HEK293T (cell line): ENCODE measurements at regions not wholly inside any gene's neighbourhood (a gene's known extent, or its start where the extent isn't known, plus 50 kb on each side); places are given as distances from the start of the nearest gene placed in this dataset.

ENCODE experiments used
- CTCF ChIA-PET: fragments of 350-600 bp; formaldehyde crosslinking; extraction: SDS; loops from one replicate; lab custom pipeline; 2021; ENCODE audit warnings: antibody characterized with exemption, inconsistent platforms; lab: Yijun Ruan, JAX
- POLR2A ChIA-PET: fragments of 350-600 bp; formaldehyde crosslinking; extraction: SDS; loops from one replicate; lab custom pipeline; 2020; ENCODE audit warnings: antibody characterized with exemption, inconsistent platforms; lab: Yijun Ruan, JAX
- DNase-seq: peaks from one replicate; pipeline ENCODE4 v3.0.0; 2012; ENCODE audit warnings: mixed read lengths; ENCODE audit errors: extremely low spot score
- ARNT ChIP-seq: fragments of 450-650 bp; IDR thresholded peaks from 2 replicates; pipeline ENCODE4 v1.6.1; 2017; ENCODE audit warnings: mild to moderate bottlenecking
- BHLHE40 ChIP-seq: fragments of 450-650 bp; IDR thresholded peaks from 2 replicates; pipeline ENCODE4 v1.6.1; 2016; ENCODE audit warnings: mild to moderate bottlenecking, moderate library complexity, borderline replicate concordance
- CTBP1 ChIP-seq: fragments of 450-650 bp; IDR thresholded peaks from 2 replicates; pipeline ENCODE4 v1.6.1; 2016; ENCODE audit warnings: borderline replicate concordance
- ELF4 ChIP-seq: fragments of 450-650 bp; IDR thresholded peaks from 2 replicates; pipeline ENCODE4 v1.6.1; 2017; ENCODE audit warnings: antibody characterized with exemption
- FOXA1 ChIP-seq: fragments of 450-650 bp; IDR thresholded peaks from 2 replicates; pipeline ENCODE4 v1.6.1; 2016; ENCODE audit warnings: mild to moderate bottlenecking
- FOXK2 ChIP-seq: fragments of 450-650 bp; IDR thresholded peaks from 2 replicates; pipeline ENCODE4 v1.6.1; 2016; ENCODE audit warnings: mild to moderate bottlenecking
- FOXM1 ChIP-seq: fragments of 450-650 bp; IDR thresholded peaks from 2 replicates; pipeline ENCODE4 v1.6.1; 2017; ENCODE audit warnings: mild to moderate bottlenecking, borderline replicate concordance
- HDGF ChIP-seq: fragments of 450-650 bp; IDR thresholded peaks from 2 replicates; pipeline ENCODE4 v1.6.1; 2017; ENCODE audit warnings: antibody characterized with exemption, borderline replicate concordance
- L3MBTL2 ChIP-seq: fragments of 450-650 bp; conservative IDR thresholded peaks from 2 replicates; pipeline ENCODE4 v1.6.1; 2016; ENCODE audit warnings: mild to moderate bottlenecking
- LEF1 ChIP-seq: fragments of 450-650 bp; IDR thresholded peaks from 2 replicates; pipeline ENCODE4 v1.6.1; 2017; ENCODE audit warnings: mild to moderate bottlenecking, borderline replicate concordance
- NFRKB ChIP-seq: fragments of 450-650 bp; IDR thresholded peaks from 2 replicates; pipeline ENCODE4 v1.6.1; 2016; ENCODE audit warnings: mild to moderate bottlenecking, moderate library complexity
- PKNOX1 ChIP-seq: fragments of 450-650 bp; IDR thresholded peaks from 2 replicates; pipeline ENCODE4 v1.6.1; 2016
- SP1 ChIP-seq: fragments of 450-650 bp; IDR thresholded peaks from 2 replicates; pipeline ENCODE4 v1.6.1; 2017
- SUZ12 ChIP-seq: fragments of 450-650 bp; IDR thresholded peaks from 2 replicates; pipeline ENCODE4 v1.6.1; 2016; ENCODE audit warnings: mild to moderate bottlenecking
- TARDBP ChIP-seq: fragments of 450-650 bp; IDR thresholded peaks from 2 replicates; pipeline ENCODE4 v1.6.1; 2016
- ZNF384 ChIP-seq: fragments of 450-650 bp; IDR thresholded peaks from 2 replicates; pipeline ENCODE4 v1.6.1; 2016

GRCh38 chrX:22347491-22347890 lies 74.8 kb downstream of the CBLL2 start:
- DNase-seq, result no peak
- POLR2A ChIA-PET, result no interaction called here
- CTCF ChIA-PET, result no interaction called here
- TF ChIP-seq HDGF (no peak), BHLHE40 (no peak), ZNF384 (no peak), ELF4 (no peak), SUZ12 (no peak), L3MBTL2 (no peak), SP1 (no peak), FOXM1 (no peak), TARDBP (no peak), FOXA1 (no peak), FOXK2 (no peak), PKNOX1 (no peak), CTBP1 (no peak), NFRKB (no peak), LEF1 (no peak), ARNT (no peak)

GRCh38 chrX:22349116-22349515 lies 76.4 kb downstream of the CBLL2 start:
- TF ChIP-seq BHLHE40 (no peak), CTBP1 (no peak), ARNT (no peak), FOXA1 (no peak), LEF1 (no peak), ELF4 (no peak), SUZ12 (no peak), ZNF384 (no peak), NFRKB (no peak), HDGF (no peak), PKNOX1 (no peak), FOXM1 (no peak), L3MBTL2 (no peak), TARDBP (no peak), SP1 (no peak), FOXK2 (no peak)
- POLR2A ChIA-PET, result no interaction called here
- no peak for DNase-seq
- CTCF ChIA-PET, result no interaction called here

GRCh38 chrX:22351076-22351475 lies 78.4 kb downstream of the CBLL2 start:
- DNase-seq, result no peak
- POLR2A ChIA-PET, result no interaction called here
- no peak for TF ChIP-seq SP1
- TF ChIP-seq SUZ12, result no peak
- no peak for TF ChIP-seq ARNT
- no peak for TF ChIP-seq FOXM1
- TF ChIP-seq TARDBP, result no peak
- TF ChIP-seq PKNOX1, result no peak
- no peak for TF ChIP-seq NFRKB
- TF ChIP-seq FOXK2, result no peak
- CTCF ChIA-PET, result interaction anchor here (1.3 kb wide), 1 partner anchor 366 kb away, joined by 3 read pairs; no protein-coding TSS in a partner anchor

GRCh38 chrX:22351966-22352365 lies 79.3 kb downstream of the CBLL2 start:
- ChIA-PET CTCF (no interaction called here), POLR2A (no interaction called here)
- DNase-seq, result no peak
- TF ChIP-seq L3MBTL2, result no peak
- TF ChIP-seq CTBP1, result no peak

GRCh38 chrX:22357621-22358020 lies 84.9 kb downstream of the CBLL2 start:
- no peak for DNase-seq
- ChIA-PET CTCF (no interaction called here), POLR2A (interaction anchor here (0.7 kb wide), 1 partner anchor 380 kb away, joined by 3 read pairs; no protein-coding TSS in a partner anchor)
- no peak for TF ChIP-seq SP1
- TF ChIP-seq TARDBP, result no peak
- TF ChIP-seq NFRKB, result no peak
- no peak for TF ChIP-seq ZNF384
- TF ChIP-seq PKNOX1, result no peak
- TF ChIP-seq ARNT, result no peak
- no peak for TF ChIP-seq FOXA1

GRCh38 chrX:22360129-22360528 lies 87.4 kb downstream of the CBLL2 start:
- DNase-seq, result no peak
- ChIA-PET CTCF (no interaction called here), POLR2A (no interaction called here)
- no peak for TF ChIP-seq L3MBTL2

GRCh38 chrX:22365460-22365859 lies 92.7 kb downstream of the CBLL2 start:
- no peak for TF ChIP-seq BHLHE40
- TF ChIP-seq PKNOX1, result no peak
- no peak for TF ChIP-seq FOXM1
- TF ChIP-seq LEF1, result no peak
- no peak for TF ChIP-seq TARDBP
- TF ChIP-seq NFRKB, result no peak
- no peak for TF ChIP-seq ZNF384
- TF ChIP-seq FOXA1, result no peak
- no peak for TF ChIP-seq ARNT
- no peak for TF ChIP-seq FOXK2
- no peak for TF ChIP-seq HDGF
- TF ChIP-seq ELF4, result no peak
- TF ChIP-seq SUZ12, result no peak
- TF ChIP-seq L3MBTL2, result no peak
- no peak for TF ChIP-seq CTBP1
- TF ChIP-seq SP1, result no peak
- ChIA-PET CTCF (no interaction called here), POLR2A (no interaction called here)
- DNase-seq, result no peak
